ENCODE measurements at regions not wholly inside any gene's neighbourhood (a gene's known extent, or its start where the extent isn't known, plus 50 kb on each side); places are given as distances from the start of the nearest gene placed in this dataset.

- TF ChIP-seq EZH2 (IDR thresholded peaks at IDR 0.05; ENCODE audit: insufficient read depth, poor library complexity, severe bottlenecking): no peak
- no peak for TF ChIP-seq EZH2phosphoT487 (IDR thresholded peaks at IDR 0.05; ENCODE audit: insufficient read depth, low read depth)
Observed at GRCh38 chr4:174154215-174154854, 129.1 kb downstream of the FBXO8 start.

Measured in GM23248 (cell line).